Eye (tissue), 1 donor: ENCODE measurements at regions not wholly inside any gene's neighbourhood (a gene's known extent, or its start where the extent isn't known, plus 50 kb on each side); places are given as distances from the start of the nearest gene placed in this dataset.
"Not testable (repeated sequence)": the region's sequence is repeated elsewhere in the genome, so short reads cannot be mapped to it uniquely, and the experiment has no call there.

Experiments used
- DNase-seq: peaks from one replicate; pipeline ENCODE4 v3.0.0-alpha.2; 2015

GRCh38 chr5:179455320-179455719 is 95.0 kb upstream of the RUFY1 start:
- no peak for DNase-seq

- DNase-seq: no peak
Observed at GRCh38 chr5:179454356-179454755, 96.0 kb upstream of the RUFY1 start.

- DNase-seq: no peak
Observed at GRCh38 chr5:179453616-179454015, 96.7 kb upstream of the RUFY1 start.

- DNase-seq: no peak
Observed at GRCh38 chr5:179452356-179453230, 97.8 kb upstream of the RUFY1 start.

GRCh38 chr5:179451828-179452196 is 98.5 kb upstream of the RUFY1 start:
- no peak for DNase-seq

GRCh38 chr5:179451114-179451827 is 99.1 kb upstream of the RUFY1 start:
- no peak for DNase-seq

GRCh38 chr5:179449950-179450349 is 100.4 kb upstream of the RUFY1 start:
- DNase-seq: not testable (repeated sequence)

- DNase-seq: not testable (repeated sequence)
Observed at GRCh38 chr5:179448282-179448681, 102.1 kb upstream of the RUFY1 start.

GRCh38 chr5:179442289-179442688 is 97.0 kb upstream of the ADAMTS2 start:
- not testable (repeated sequence) for DNase-seq

GRCh38 chr5:179439181-179439985 is 94.1 kb upstream of the ADAMTS2 start:
- no peak for DNase-seq

- DNase-seq: no peak
Observed at GRCh38 chr5:179438461-179438860, 93.2 kb upstream of the ADAMTS2 start.

- DNase-seq: no peak
Observed at GRCh38 chr5:179438011-179438441, 92.8 kb upstream of the ADAMTS2 start.

- no peak for DNase-seq
Observed at GRCh38 chr5:179437341-179438001, 92.2 kb upstream of the ADAMTS2 start.

GRCh38 chr5:179436321-179437122 is 91.3 kb upstream of the ADAMTS2 start:
- DNase-seq: no peak

- no peak for DNase-seq
Observed at GRCh38 chr5:179435731-179436315, 90.6 kb upstream of the ADAMTS2 start.

GRCh38 chr5:179435181-179435580 is 89.9 kb upstream of the ADAMTS2 start:
- DNase-seq: no peak

- DNase-seq: no peak
Observed at GRCh38 chr5:179432547-179432946, 87.3 kb upstream of the ADAMTS2 start.

- DNase-seq: no peak
Observed at GRCh38 chr5:179431221-179431824, 86.1 kb upstream of the ADAMTS2 start.

- no peak for DNase-seq
Observed at GRCh38 chr5:179430193-179431175, 85.2 kb upstream of the ADAMTS2 start.

- no peak for DNase-seq
Observed at GRCh38 chr5:179427676-179428056, 82.4 kb upstream of the ADAMTS2 start.
